ENCODE measurements at regions not wholly inside any gene's neighbourhood (a gene's known extent, or its start where the extent isn't known, plus 50 kb on each side); places are given as distances from the start of the nearest gene placed in this dataset.
"Not testable (repeated sequence)": the region's sequence is repeated elsewhere in the genome, so short reads cannot be mapped to it uniquely, and the experiment has no call there.

- DNase-seq = no peak
- H3K4me1 ChIP-seq (ENCODE audit: control insufficient read depth, insufficient read depth, low read length, poor library complexity, severe bottlenecking) = no peaks in the 10 kb centered on the region
- ATAC-seq (ENCODE audit: low read depth in 2 of 2) = no peak
- H3K27ac Mint-ChIP-seq = no peak overlapping the region
- no peaks in the 10 kb centered on the region for H3K27me3 ChIP-seq (ENCODE audit: control insufficient read depth, insufficient read depth, low read length)
- H3K4me1 Mint-ChIP-seq = no peaks in the 10 kb centered on the region
- no peaks in the 10 kb centered on the region for H3K27me3 Mint-ChIP-seq
- no peaks in the 10 kb centered on the region for H3K9me3 Mint-ChIP-seq
- H3K36me3 Mint-ChIP-seq = no peaks in the 10 kb centered on the region
- no peaks in the 10 kb centered on the region for H3K36me3 ChIP-seq (ENCODE audit: control insufficient read depth, insufficient read depth, low read length)
- H3K4me3 ChIP-seq (ENCODE audit: low read depth, low read length) = no peak overlapping the region
- no peak overlapping the region for H3K27ac ChIP-seq (ENCODE audit: insufficient read depth, low read length, poor library complexity, severe bottlenecking)
- H3K9me3 ChIP-seq (ENCODE audit: control insufficient read depth in 2 of 2, low read length in 2 of 2) = no peaks in the 10 kb centered on the region
- H3K4me3 Mint-ChIP-seq = no peak overlapping the region
Measured at GRCh38 chr6:128580224-128581110, 60.1 kb upstream of the PTPRK start.

GRCh38 chr6:128575254-128575653 is 54.9 kb upstream of the PTPRK start:
- H3K27ac ChIP-seq (ENCODE audit: insufficient read depth, low read length, poor library complexity, severe bottlenecking); H3K4me3 ChIP-seq (ENCODE audit: low read depth, low read length); ATAC-seq (ENCODE audit: low read depth in 2 of 2); H3K27me3 Mint-ChIP-seq; H3K4me1 Mint-ChIP-seq; H3K27me3 ChIP-seq (ENCODE audit: control insufficient read depth, insufficient read depth, low read length); H3K4me3 Mint-ChIP-seq; H3K36me3 Mint-ChIP-seq; H3K9me3 ChIP-seq (ENCODE audit: control insufficient read depth in 2 of 2, low read length in 2 of 2); H3K36me3 ChIP-seq (ENCODE audit: control insufficient read depth, insufficient read depth, low read length); DNase-seq; H3K4me1 ChIP-seq (ENCODE audit: control insufficient read depth, insufficient read depth, low read length, poor library complexity, severe bottlenecking); H3K27ac Mint-ChIP-seq; H3K9me3 Mint-ChIP-seq: not testable (repeated sequence)

GRCh38 chr6:128574402-128574801 is 54.0 kb upstream of the PTPRK start:
- H3K9me3 Mint-ChIP-seq = no peaks in the 10 kb centered on the region
- H3K36me3 Mint-ChIP-seq = no peaks in the 10 kb centered on the region
- no peaks in the 10 kb centered on the region for H3K27me3 Mint-ChIP-seq
- H3K27ac ChIP-seq (ENCODE audit: insufficient read depth, low read length, poor library complexity, severe bottlenecking) = no peak overlapping the region
- ATAC-seq (ENCODE audit: low read depth in 2 of 2) = no peak
- no peak overlapping the region for H3K4me3 Mint-ChIP-seq
- H3K36me3 ChIP-seq (ENCODE audit: control insufficient read depth, insufficient read depth, low read length) = no peaks in the 10 kb centered on the region
- H3K27me3 ChIP-seq (ENCODE audit: control insufficient read depth, insufficient read depth, low read length) = no peaks in the 10 kb centered on the region
- no peak overlapping the region for H3K4me3 ChIP-seq (ENCODE audit: low read depth, low read length)
- DNase-seq = no peak
- no peaks in the 10 kb centered on the region for H3K9me3 ChIP-seq (ENCODE audit: control insufficient read depth in 2 of 2, low read length in 2 of 2)
- H3K4me1 Mint-ChIP-seq = no peaks in the 10 kb centered on the region
- H3K27ac Mint-ChIP-seq = no peak overlapping the region
- no peaks in the 10 kb centered on the region for H3K4me1 ChIP-seq (ENCODE audit: control insufficient read depth, insufficient read depth, low read length, poor library complexity, severe bottlenecking)

GRCh38 chr6:128573036-128573435 is 52.6 kb upstream of the PTPRK start:
- Mint-ChIP-seq H3K9me3 (no peaks in the 10 kb centered on the region), H3K4me1 (no peaks in the 10 kb centered on the region), H3K27ac (no peak overlapping the region), H3K4me3 (no peak overlapping the region), H3K27me3 (no peaks in the 10 kb centered on the region), H3K36me3 (no peaks in the 10 kb centered on the region)
- Histone ChIP-seq H3K27ac (ENCODE audit: insufficient read depth, low read length, poor library complexity, severe bottlenecking) (no peak overlapping the region), H3K4me1 (ENCODE audit: control insufficient read depth, insufficient read depth, low read length, poor library complexity, severe bottlenecking) (no peaks in the 10 kb centered on the region), H3K9me3 (ENCODE audit: control insufficient read depth in 2 of 2, low read length in 2 of 2) (no peaks in the 10 kb centered on the region), H3K36me3 (ENCODE audit: control insufficient read depth, insufficient read depth, low read length) (no peaks in the 10 kb centered on the region), H3K4me3 (ENCODE audit: low read depth, low read length) (no peak overlapping the region), H3K27me3 (ENCODE audit: control insufficient read depth, insufficient read depth, low read length) (no peaks in the 10 kb centered on the region)
- ATAC-seq (ENCODE audit: low read depth in 2 of 2) = no peak
- no peak for DNase-seq

GRCh38 chr6:128572294-128572693 is 51.9 kb upstream of the PTPRK start:
- Histone ChIP-seq H3K36me3 (ENCODE audit: control insufficient read depth, insufficient read depth, low read length) (no peaks in the 10 kb centered on the region), H3K9me3 (ENCODE audit: control insufficient read depth in 2 of 2, low read length in 2 of 2) (no peaks in the 10 kb centered on the region), H3K4me1 (ENCODE audit: control insufficient read depth, insufficient read depth, low read length, poor library complexity, severe bottlenecking) (no peaks in the 10 kb centered on the region), H3K4me3 (ENCODE audit: low read depth, low read length) (no peak overlapping the region), H3K27me3 (ENCODE audit: control insufficient read depth, insufficient read depth, low read length) (no peaks in the 10 kb centered on the region), H3K27ac (ENCODE audit: insufficient read depth, low read length, poor library complexity, severe bottlenecking) (no peak overlapping the region)
- ATAC-seq (ENCODE audit: low read depth in 2 of 2) (no peak), DNase-seq (no peak)
- no peaks in the 10 kb centered on the region for H3K9me3 Mint-ChIP-seq
- no peaks in the 10 kb centered on the region for H3K36me3 Mint-ChIP-seq
- H3K27ac Mint-ChIP-seq = no peak overlapping the region
- H3K27me3 Mint-ChIP-seq = no peaks in the 10 kb centered on the region
- H3K4me3 Mint-ChIP-seq = no peak overlapping the region
- no peaks in the 10 kb centered on the region for H3K4me1 Mint-ChIP-seq

GRCh38 chr6:128570680-128571063 is 50.3 kb upstream of the PTPRK start:
- H3K27me3 ChIP-seq (ENCODE audit: control insufficient read depth, insufficient read depth, low read length) = no peaks in the 10 kb centered on the region
- DNase-seq (no peak), ATAC-seq (ENCODE audit: low read depth in 2 of 2) (no peak)
- peaks cover 0 to 2% (median 0%) of the 10 kb centered on the region in 7 donors for H3K9me3 Mint-ChIP-seq
- no peaks in the 10 kb centered on the region for H3K27me3 Mint-ChIP-seq
- no peak overlapping the region for H3K27ac Mint-ChIP-seq
- H3K9me3 ChIP-seq (ENCODE audit: control insufficient read depth in 2 of 2, low read length in 2 of 2) = no peaks in the 10 kb centered on the region
- no peaks in the 10 kb centered on the region for H3K4me1 ChIP-seq (ENCODE audit: control insufficient read depth, insufficient read depth, low read length, poor library complexity, severe bottlenecking)
- H3K36me3 ChIP-seq (ENCODE audit: control insufficient read depth, insufficient read depth, low read length) = no peaks in the 10 kb centered on the region
- H3K27ac ChIP-seq (ENCODE audit: insufficient read depth, low read length, poor library complexity, severe bottlenecking) = no peak overlapping the region
- H3K4me3 Mint-ChIP-seq = no peak overlapping the region
- no peak overlapping the region for H3K4me3 ChIP-seq (ENCODE audit: low read depth, low read length)
- H3K36me3 Mint-ChIP-seq = no peaks in the 10 kb centered on the region
- no peaks in the 10 kb centered on the region for H3K4me1 Mint-ChIP-seq

- no peaks in the 10 kb centered on the region for H3K4me1 Mint-ChIP-seq
- peaks cover 0 to 2% (median 0%) of the 10 kb centered on the region in 7 donors for H3K9me3 Mint-ChIP-seq
- Histone ChIP-seq H3K27me3 (ENCODE audit: control insufficient read depth, insufficient read depth, low read length) (no peaks in the 10 kb centered on the region), H3K4me3 (ENCODE audit: low read depth, low read length) (no peak overlapping the region), H3K36me3 (ENCODE audit: control insufficient read depth, insufficient read depth, low read length) (no peaks in the 10 kb centered on the region), H3K4me1 (ENCODE audit: control insufficient read depth, insufficient read depth, low read length, poor library complexity, severe bottlenecking) (no peaks in the 10 kb centered on the region), H3K27ac (ENCODE audit: insufficient read depth, low read length, poor library complexity, severe bottlenecking) (no peak overlapping the region), H3K9me3 (ENCODE audit: control insufficient read depth in 2 of 2, low read length in 2 of 2) (no peaks in the 10 kb centered on the region)
- no peak overlapping the region for H3K27ac Mint-ChIP-seq
- H3K27me3 Mint-ChIP-seq = no peaks in the 10 kb centered on the region
- DNase-seq (no peak), ATAC-seq (ENCODE audit: low read depth in 2 of 2) (no peak)
- H3K36me3 Mint-ChIP-seq = no peaks in the 10 kb centered on the region
- H3K4me3 Mint-ChIP-seq = no peak overlapping the region
Measured at GRCh38 chr6:128569732-128570679, 49.6 kb upstream of the PTPRK start.

Measured in CD4-positive, CD25-positive, alpha-beta regulatory T cell (primary cell).